GM12878 (cell line): ENCODE measurements at regions not wholly inside any gene's neighbourhood (a gene's known extent, or its start where the extent isn't known, plus 50 kb on each side); places are given as distances from the start of the nearest gene placed in this dataset.

Experiments used
- ATAC-seq: fragments of 200-7000 bp; cut with Tn5 transposase; 3 replicates; pipeline ENCODE4 v1.9.1; 2020; ENCODE audit warnings: mild to moderate bottlenecking, moderate library complexity
- BruUV-seq: library from RNA; stranded (reverse); fragments of 400-500 nt; replicated peaks from 2 replicates; lab custom pipeline; 2021; lab: Mats Ljungman, UMichigan
- CTCF ChIA-PET: fragments of 300-600 bp; sonication (Branson Sonifier 250); formaldehyde crosslinking; extraction: SDS; loops from one replicate; lab custom pipeline; 2021; ENCODE audit warnings: inconsistent platforms; lab: Yijun Ruan, JAX
- POLR2A ChIA-PET: fragments of 350-600 bp; formaldehyde crosslinking; extraction: SDS; loops from one replicate; lab custom pipeline; 2021; ENCODE audit warnings: inconsistent platforms; lab: Charles Lee
- RAD21 ChIA-PET: fragments of 300-600 bp; sonication (Branson Sonifier 250); formaldehyde crosslinking; loops from one replicate; lab custom pipeline; 2023; ENCODE audit warnings: antibody characterized with exemption; ENCODE audit not compliant: unreplicated experiment; lab: Charles Lee
- SMC1A ChIA-PET: fragments of 300-600 bp; sonication (Branson Sonifier 250); formaldehyde crosslinking; loops from one replicate; lab custom pipeline; 2023; ENCODE audit not compliant: unreplicated experiment, uncharacterized antibody; lab: Charles Lee
- DNase-seq: peaks from one replicate; pipeline ENCODE4 v3.0.0-alpha.2; 2011; ENCODE audit warnings: low read depth, low spot score
- FAIRE-seq: peaks from 3 replicates; lab custom pipeline; 2011; peaks lifted over from hg19 to GRCh38; lab: Jason Lieb, UNC
- H2AFZ ChIP-seq: 2 replicates; pipeline ENCODE4 v1.6.0; 2011; ENCODE audit warnings: low read depth, low read length, control low read depth; ENCODE audit not compliant: control insufficient read depth
- H3K27ac ChIP-seq: 2 replicates; pipeline ENCODE4 v1.5.1; 2011; ENCODE audit warnings: control low read depth; ENCODE audit not compliant: control insufficient read depth, insufficient read depth
- H3K27me3 ChIP-seq, 2 experiments: replicated peaks in 1 of 2; 2 replicates each; pipeline versions ENCODE4 v1.6.0 to v1.6.1; 2011; ENCODE audit warnings: low read length in 1 of 2; ENCODE audit not compliant: control insufficient read depth in 2 of 2, insufficient read depth in 2 of 2
- H3K36me3 ChIP-seq, 2 experiments: 2 replicates each; pipeline ENCODE4 v1.5.1; 2011; ENCODE audit warnings: low read length in 1 of 2; ENCODE audit not compliant: control insufficient read depth in 2 of 2, insufficient read depth in 2 of 2
- H3K4me1 ChIP-seq: 2 replicates; pipeline ENCODE4 v1.6.1; 2011; ENCODE audit warnings: mild to moderate bottlenecking, low read length, moderate library complexity, mixed read lengths; ENCODE audit not compliant: control insufficient read depth, insufficient read depth
- H3K4me2 ChIP-seq: 2 replicates; pipeline ENCODE4 v1.6.0; 2011; ENCODE audit warnings: control low read depth; ENCODE audit not compliant: control insufficient read depth, insufficient read depth
- H3K4me3 ChIP-seq: fragments of 200-600 bp; sonication (generic); 2 replicates; pipeline ENCODE4 v1.5.1; 2016
- H3K79me2 ChIP-seq: 2 replicates; pipeline ENCODE4 v1.6.0; 2011; ENCODE audit warnings: low read length; ENCODE audit not compliant: control insufficient read depth, insufficient read depth
- H3K9ac ChIP-seq: 2 replicates; pipeline ENCODE4 v1.8.0; 2011; ENCODE audit warnings: low read length, control low read depth, mixed read lengths; ENCODE audit not compliant: control insufficient read depth, insufficient read depth
- H3K9me3 ChIP-seq: replicated peaks from 3 replicates; pipeline ENCODE4 v1.5.1; 2011; ENCODE audit warnings: mild to moderate bottlenecking, low read length; ENCODE audit not compliant: control insufficient read depth, insufficient read depth
- H4K20me1 ChIP-seq: 2 replicates; pipeline ENCODE4 v1.6.0; 2011; ENCODE audit not compliant: control insufficient read depth, insufficient read depth
- ASH2L ChIP-seq: fragments of 300-600, 200-600 bp; sonication (generic); IDR thresholded peaks from 2 replicates; pipeline ENCODE4 v1.6.1; 2017; ENCODE audit warnings: low read depth, mild to moderate bottlenecking, borderline replicate concordance
- CEBPZ ChIP-seq: fragments of 150-350 bp; IDR thresholded peaks from 2 replicates; pipeline ENCODE4 v1.6.1; 2016; ENCODE audit warnings: low read depth, low read length
- NFXL1 ChIP-seq: fragments of 450-650 bp; IDR thresholded peaks from 2 replicates; pipeline ENCODE4 v1.6.1; 2017; ENCODE audit warnings: antibody characterized with exemption, mild to moderate bottlenecking, borderline replicate concordance
- NFYB ChIP-seq: IDR thresholded peaks from 2 replicates; pipeline ENCODE4 v1.6.1; 2011; ENCODE audit warnings: low read depth, mild to moderate bottlenecking, low read length, improper control_type of control experiment, moderate library complexity; ENCODE audit not compliant: insufficient read depth
- NR2F1 ChIP-seq: fragments of 450-650 bp; conservative IDR thresholded peaks from 2 replicates; pipeline ENCODE4 v1.6.1; 2017; ENCODE audit warnings: mild to moderate bottlenecking
- NRF1 ChIP-seq: conservative IDR thresholded peaks from 2 replicates; pipeline ENCODE4 v1.6.1; 2011; ENCODE audit warnings: mild to moderate bottlenecking, low read depth, low read length, improper control_type of control experiment
- RB1 ChIP-seq: fragments of 450-650 bp; formaldehyde crosslinking; IDR thresholded peaks from 2 replicates; pipeline ENCODE4 v1.6.1; 2017; ENCODE audit warnings: mild to moderate bottlenecking, borderline replicate concordance
- SMAD5 ChIP-seq: IDR thresholded peaks from 2 replicates; pipeline ENCODE4 v1.6.1; 2016; ENCODE audit warnings: antibody characterized with exemption, low read depth
- SREBF1 ChIP-seq: IDR thresholded peaks from 2 replicates; pipeline ENCODE4 v1.6.1; 2012; ENCODE audit warnings: mild to moderate bottlenecking, low read length
- SUPT20H ChIP-seq: IDR thresholded peaks from 2 replicates; pipeline ENCODE4 v1.6.1; 2011; ENCODE audit warnings: low read depth, mild to moderate bottlenecking, low read length, moderate library complexity, borderline replicate concordance; ENCODE audit not compliant: control insufficient read depth
- ZBTB4 ChIP-seq: fragments of 450-650 bp; formaldehyde crosslinking; IDR thresholded peaks from 2 replicates; pipeline ENCODE4 v1.4.0; 2022; ENCODE audit warnings: mild to moderate bottlenecking, moderate library complexity
- ZNF207 ChIP-seq: fragments of 450-650 bp; IDR thresholded peaks from 2 replicates; pipeline ENCODE4 v1.6.1; 2014; ENCODE audit warnings: antibody characterized with exemption, mild to moderate bottlenecking, borderline replicate concordance
- ZNF217 ChIP-seq: fragments of 450-650 bp; IDR thresholded peaks from 2 replicates; pipeline ENCODE4 v1.6.1; 2017; ENCODE audit warnings: antibody characterized with exemption, mild to moderate bottlenecking
- ZSCAN29 ChIP-seq: fragments of 450-650 bp; IDR thresholded peaks from 2 replicates; pipeline ENCODE4 v1.6.1; 2017; ENCODE audit warnings: mild to moderate bottlenecking, moderate library complexity
- WGBS: methylation state at CpG from one replicate; pipeline ENCODE4 v1.1.6; 2016; ENCODE audit warnings: low lambda C conversion rate; ENCODE audit not compliant: insufficient replicate concordance, insufficient coverage; ENCODE audit errors: missing lambda C conversion rate; 5-methylcytosine and 5-hydroxymethylcytosine counted together
- in situ Hi-C: fragments of 300-500 bp; cut with MboI; formaldehyde crosslinking; loops from 9 replicates; pipeline ENCODE4 v1.14.3; 2018; ENCODE audit warnings: mixed read lengths
- intact Hi-C: fragments of 100-400 bp; cut with micrococcal nuclease; formaldehyde crosslinking; loops from one replicate; pipeline ENCODE4 v1.14.2; 2022; ENCODE audit not compliant: unreplicated experiment

- ChIA-PET POLR2A (no interaction called here), CTCF (interaction anchor here (0.6 kb wide), 1 partner anchor 136 kb away, joined by 4 read pairs; no protein-coding TSS in a partner anchor), SMC1A (no interaction called here), RAD21 (no interaction called here)
- DNase-seq (no peak), FAIRE-seq (no peak), ATAC-seq (no peak; the same call in 2 of the 3 replicates)
- Histone ChIP-seq H3K9ac (no peak overlapping the region), H3K27ac (no peak overlapping the region), H3K4me2 (no peak overlapping the region), H2AFZ (no peak overlapping the region), H3K4me3 (no peak overlapping the region), H4K20me1 (no peaks in the 10 kb centered on the region), H3K27me3 (no peaks in the 10 kb centered on the region; a peak in 1 of 4 replicates), H3K4me1 (no peaks in the 10 kb centered on the region), H3K79me2 (no peaks in the 10 kb centered on the region), H3K9me3 (no peaks in the 10 kb centered on the region), H3K36me3 (no peaks in the 10 kb centered on the region)
- intact Hi-C loops (no loop called here), in situ Hi-C loops (no loop called here)
- BruUV-seq: no TSS peak
- TF ChIP-seq NRF1 (no peak), ASH2L (no peak), SMAD5 (no peak), ZNF207 (no peak), ZSCAN29 (no peak), CEBPZ (no peak), NR2F1 (no peak), ZBTB4 (no peak), SREBF1 (no peak), SUPT20H (no peak), RB1 (no peak), ZNF217 (no peak), NFXL1 (no peak), NFYB (no peak)
- 5% methylated on average over 8 of the region's 8 CpGs for WGBS
Observed at GRCh38 chr1:232726048-232726779, 79.0 kb upstream of the MAP10 start.
